Loucy (cell line): ENCODE measurements at regions not wholly inside any gene's neighbourhood (a gene's known extent, or its start where the extent isn't known, plus 50 kb on each side); places are given as distances from the start of the nearest gene placed in this dataset.

Source experiments
- H2AFZ ChIP-seq: fragments of 200-600 bp; sonication (generic); 2 replicates; pipeline ENCODE4 v1.6.0; 2016; ENCODE audit warnings: antibody characterized with exemption, mild to moderate bottlenecking, low read length, moderate library complexity
- H3F3A ChIP-seq: fragments of 200-600 bp; 2 replicates; pipeline ENCODE4 v1.6.0; 2016; ENCODE audit warnings: antibody characterized with exemption, low read depth, mild to moderate bottlenecking
- H3K27me3 ChIP-seq: fragments of 200-600 bp; sonication (generic); 2 replicates; pipeline ENCODE4 v1.6.1; 2014; ENCODE audit warnings: low read length, mild to moderate bottlenecking; ENCODE audit not compliant: insufficient read depth, poor library complexity, severe bottlenecking
- H3K36me3 ChIP-seq: fragments of 200-600 bp; sonication (generic); 2 replicates; pipeline ENCODE4 v1.6.1; 2016; ENCODE audit warnings: low read length; ENCODE audit not compliant: insufficient read depth
- H3K4me1 ChIP-seq: fragments of 200-600 bp; sonication (generic); 2 replicates; pipeline ENCODE4 v1.5.1; 2014; ENCODE audit warnings: low read length, mild to moderate bottlenecking; ENCODE audit not compliant: insufficient read depth, poor library complexity, severe bottlenecking
- H3K4me2 ChIP-seq: fragments of 200-600 bp; sonication (generic); 2 replicates; pipeline ENCODE4 v1.6.0; 2014; ENCODE audit warnings: antibody characterized with exemption, low read length, low read depth, mild to moderate bottlenecking; ENCODE audit not compliant: poor library complexity, severe bottlenecking
- H3K4me3 ChIP-seq: fragments of 200-600 bp; sonication (generic); 2 replicates; pipeline ENCODE4 v1.5.1; 2014; ENCODE audit warnings: low read length, mild to moderate bottlenecking, mixed read lengths; ENCODE audit not compliant: poor library complexity, severe bottlenecking
- H3K79me2 ChIP-seq: fragments of 200-600 bp; sonication (generic); 2 replicates; pipeline ENCODE4 v1.6.1; 2014; ENCODE audit warnings: low read length; ENCODE audit not compliant: insufficient read depth
- H3K9ac ChIP-seq: fragments of 200-600 bp; sonication (generic); 2 replicates; pipeline ENCODE4 v1.6.0; 2014; ENCODE audit warnings: mild to moderate bottlenecking, low read depth, low read length, moderate library complexity; ENCODE audit not compliant: poor library complexity, severe bottlenecking
- H3K9me2 ChIP-seq: fragments of 200-600 bp; sonication (generic); replicated peaks from 2 replicates; pipeline ENCODE4 v1.6.1; 2016; ENCODE audit warnings: low read depth, low read length, mixed read lengths
- H3K9me3 ChIP-seq: fragments of 200-600 bp; sonication (generic); 2 replicates; pipeline ENCODE4 v1.6.1; 2014; ENCODE audit warnings: mild to moderate bottlenecking, antibody characterized with exemption, low read length, low read depth; ENCODE audit not compliant: insufficient read depth
- H4K20me1 ChIP-seq: fragments of 200-600 bp; sonication (generic); 2 replicates; pipeline ENCODE4 v1.6.0; 2014; ENCODE audit warnings: antibody characterized with exemption, low read length, mild to moderate bottlenecking; ENCODE audit not compliant: insufficient read depth, poor library complexity, severe bottlenecking
- EZH2phosphoT487 ChIP-seq: fragments of 200-600 bp; IDR thresholded peaks from 2 replicates; pipeline ENCODE4 v1.6.1; 2018; ENCODE audit warnings: antibody characterized with exemption, mild to moderate bottlenecking, moderate library complexity, borderline replicate concordance
- TF ChIP-seq, protein P1 (sequence below): fragments of 200-600 bp; sonication (generic); conservative IDR thresholded peaks from 2 replicates; pipeline ENCODE4 v1.5.1; 2014; ENCODE audit warnings: mild to moderate bottlenecking, antibody characterized with exemption, low read length

GRCh38 chr11:26244207-26244606 is 87.7 kb upstream of the ANO3 start:
- H3K4me3 ChIP-seq = no peak overlapping the region
- H3K4me2 ChIP-seq = no peak overlapping the region
- no peaks in the 10 kb centered on the region for H3K79me2 ChIP-seq
- TF ChIP-seq EZH2phosphoT487 = no peak
- TF ChIP-seq, protein P1, sequence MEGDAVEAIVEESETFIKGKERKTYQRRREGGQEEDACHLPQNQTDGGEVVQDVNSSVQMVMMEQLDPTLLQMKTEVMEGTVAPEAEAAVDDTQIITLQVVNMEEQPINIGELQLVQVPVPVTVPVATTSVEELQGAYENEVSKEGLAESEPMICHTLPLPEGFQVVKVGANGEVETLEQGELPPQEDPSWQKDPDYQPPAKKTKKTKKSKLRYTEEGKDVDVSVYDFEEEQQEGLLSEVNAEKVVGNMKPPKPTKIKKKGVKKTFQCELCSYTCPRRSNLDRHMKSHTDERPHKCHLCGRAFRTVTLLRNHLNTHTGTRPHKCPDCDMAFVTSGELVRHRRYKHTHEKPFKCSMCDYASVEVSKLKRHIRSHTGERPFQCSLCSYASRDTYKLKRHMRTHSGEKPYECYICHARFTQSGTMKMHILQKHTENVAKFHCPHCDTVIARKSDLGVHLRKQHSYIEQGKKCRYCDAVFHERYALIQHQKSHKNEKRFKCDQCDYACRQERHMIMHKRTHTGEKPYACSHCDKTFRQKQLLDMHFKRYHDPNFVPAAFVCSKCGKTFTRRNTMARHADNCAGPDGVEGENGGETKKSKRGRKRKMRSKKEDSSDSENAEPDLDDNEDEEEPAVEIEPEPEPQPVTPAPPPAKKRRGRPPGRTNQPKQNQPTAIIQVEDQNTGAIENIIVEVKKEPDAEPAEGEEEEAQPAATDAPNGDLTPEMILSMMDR = no peak
- H3K27me3 ChIP-seq = no peaks in the 10 kb centered on the region
- H3K9ac ChIP-seq = no peak overlapping the region
- no peaks in the 10 kb centered on the region for H4K20me1 ChIP-seq
- no peaks in the 10 kb centered on the region for H3K9me2 ChIP-seq
- H3K36me3 ChIP-seq = no peaks in the 10 kb centered on the region
- H2AFZ ChIP-seq = no peak overlapping the region
- no peaks in the 10 kb centered on the region for H3K4me1 ChIP-seq
- H3F3A ChIP-seq = no peaks in the 10 kb centered on the region
- no peaks in the 10 kb centered on the region for H3K9me3 ChIP-seq

GRCh38 chr11:26245046-26245445 is 86.9 kb upstream of the ANO3 start:
- Histone ChIP-seq H2AFZ (no peak overlapping the region), H3K9ac (no peak overlapping the region)
- no peak for TF ChIP-seq EZH2phosphoT487
- TF ChIP-seq, protein P1 = no peak

DNA sequence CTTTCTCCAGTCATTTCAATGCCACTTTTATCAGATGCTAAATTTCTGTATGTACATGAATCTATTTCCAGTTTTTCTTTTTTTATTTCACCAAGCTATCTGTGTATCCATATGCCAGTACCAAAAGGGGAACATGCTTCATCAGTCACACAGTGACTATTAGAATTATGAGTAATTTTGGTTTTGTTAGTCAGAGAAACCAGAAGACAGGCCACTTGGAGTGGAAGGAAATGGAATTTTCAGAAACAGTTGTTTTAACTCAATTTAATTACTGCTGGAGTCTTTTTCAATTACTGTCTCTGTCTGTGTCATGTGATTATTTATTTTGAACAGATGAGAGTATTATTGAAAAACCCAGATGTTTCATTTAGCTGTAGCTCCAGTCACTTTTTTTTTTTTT is 84.6 kb upstream of the ANO3 start:
- Histone ChIP-seq H3K9ac (no peak overlapping the region), H3K27me3 (no peaks in the 10 kb centered on the region), H3F3A (no peaks in the 10 kb centered on the region), H3K4me3 (no peak overlapping the region), H3K4me1 (no peaks in the 10 kb centered on the region), H3K79me2 (no peaks in the 10 kb centered on the region), H3K36me3 (no peaks in the 10 kb centered on the region), H3K9me3 (no peaks in the 10 kb centered on the region), H4K20me1 (no peaks in the 10 kb centered on the region), H3K4me2 (no peak overlapping the region), H3K9me2 (no peaks in the 10 kb centered on the region), H2AFZ (no peak overlapping the region)
- TF ChIP-seq EZH2phosphoT487 = no peak
- TF ChIP-seq, protein P1 = no peak

More at GRCh38 chr11:26245046-26245445, 86.9 kb upstream of the ANO3 start:
- H3K9me2 ChIP-seq = no peaks in the 10 kb centered on the region
- H3K79me2 ChIP-seq = no peaks in the 10 kb centered on the region
- H3K27me3 ChIP-seq = no peaks in the 10 kb centered on the region
- H3F3A ChIP-seq = no peaks in the 10 kb centered on the region
- H3K4me2 ChIP-seq = no peak overlapping the region
- H3K4me3 ChIP-seq = no peak overlapping the region
- no peaks in the 10 kb centered on the region for H3K36me3 ChIP-seq
- no peaks in the 10 kb centered on the region for H3K9me3 ChIP-seq
- no peaks in the 10 kb centered on the region for H3K4me1 ChIP-seq
- no peaks in the 10 kb centered on the region for H4K20me1 ChIP-seq
